ENCODE measurements at regions not wholly inside any gene's neighbourhood (a gene's known extent, or its start where the extent isn't known, plus 50 kb on each side); places are given as distances from the start of the nearest gene placed in this dataset.

DNA sequence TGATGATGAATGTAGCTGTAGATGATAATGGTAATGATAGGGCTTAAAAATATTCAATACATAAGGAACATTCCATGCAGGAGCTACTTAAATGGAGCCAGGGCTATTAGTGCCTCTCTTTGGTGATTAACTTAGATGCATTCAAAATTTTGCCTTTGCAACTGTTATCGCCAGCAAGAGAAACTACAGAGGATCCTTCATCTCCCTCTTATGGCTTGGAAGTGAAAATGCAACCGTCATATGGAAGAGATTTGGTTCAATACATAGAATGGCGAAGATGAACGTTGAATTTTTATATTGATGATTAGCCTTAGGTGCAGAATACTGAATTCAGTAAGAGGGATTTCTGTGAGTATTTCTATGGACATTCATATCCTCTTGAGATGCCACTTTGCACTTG lies 134.5 kb upstream of the NLGN4X start (continued):
- TF ChIP-seq, protein P1, sequence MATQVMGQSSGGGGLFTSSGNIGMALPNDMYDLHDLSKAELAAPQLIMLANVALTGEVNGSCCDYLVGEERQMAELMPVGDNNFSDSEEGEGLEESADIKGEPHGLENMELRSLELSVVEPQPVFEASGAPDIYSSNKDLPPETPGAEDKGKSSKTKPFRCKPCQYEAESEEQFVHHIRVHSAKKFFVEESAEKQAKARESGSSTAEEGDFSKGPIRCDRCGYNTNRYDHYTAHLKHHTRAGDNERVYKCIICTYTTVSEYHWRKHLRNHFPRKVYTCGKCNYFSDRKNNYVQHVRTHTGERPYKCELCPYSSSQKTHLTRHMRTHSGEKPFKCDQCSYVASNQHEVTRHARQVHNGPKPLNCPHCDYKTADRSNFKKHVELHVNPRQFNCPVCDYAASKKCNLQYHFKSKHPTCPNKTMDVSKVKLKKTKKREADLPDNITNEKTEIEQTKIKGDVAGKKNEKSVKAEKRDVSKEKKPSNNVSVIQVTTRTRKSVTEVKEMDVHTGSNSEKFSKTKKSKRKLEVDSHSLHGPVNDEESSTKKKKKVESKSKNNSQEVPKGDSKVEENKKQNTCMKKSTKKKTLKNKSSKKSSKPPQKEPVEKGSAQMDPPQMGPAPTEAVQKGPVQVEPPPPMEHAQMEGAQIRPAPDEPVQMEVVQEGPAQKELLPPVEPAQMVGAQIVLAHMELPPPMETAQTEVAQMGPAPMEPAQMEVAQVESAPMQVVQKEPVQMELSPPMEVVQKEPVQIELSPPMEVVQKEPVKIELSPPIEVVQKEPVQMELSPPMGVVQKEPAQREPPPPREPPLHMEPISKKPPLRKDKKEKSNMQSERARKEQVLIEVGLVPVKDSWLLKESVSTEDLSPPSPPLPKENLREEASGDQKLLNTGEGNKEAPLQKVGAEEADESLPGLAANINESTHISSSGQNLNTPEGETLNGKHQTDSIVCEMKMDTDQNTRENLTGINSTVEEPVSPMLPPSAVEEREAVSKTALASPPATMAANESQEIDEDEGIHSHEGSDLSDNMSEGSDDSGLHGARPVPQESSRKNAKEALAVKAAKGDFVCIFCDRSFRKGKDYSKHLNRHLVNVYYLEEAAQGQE (IDR thresholded peaks at IDR 0.05) = no peak

DNA sequence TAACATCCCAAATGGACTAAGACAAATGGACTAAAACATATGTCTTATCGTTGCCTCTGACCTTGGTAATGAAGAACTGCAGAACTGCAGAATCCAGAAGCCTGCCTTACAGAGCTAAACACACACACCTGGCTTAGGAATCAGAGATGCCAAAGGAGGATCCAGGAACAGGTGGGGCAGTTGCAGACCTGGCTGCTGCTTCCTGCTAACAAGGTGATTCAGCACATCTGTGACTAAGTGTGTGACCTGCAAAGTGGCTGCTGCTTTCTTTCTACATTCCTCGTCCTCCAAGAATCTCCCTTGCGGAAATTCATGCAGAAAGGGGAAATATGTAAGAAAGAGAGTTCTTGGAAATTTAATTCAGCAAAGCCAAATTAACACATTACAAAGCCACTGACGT lies 96.8 kb upstream of the NLGN4X start:
- no peak for TF ChIP-seq FOXS1 (CRISPR knock-in tag; IDR thresholded peaks at IDR 0.05)
- TF ChIP-seq HOXB13 (CRISPR knock-in tag; IDR thresholded peaks at IDR 0.05; ENCODE audit: low read depth) = no peak
- Histone ChIP-seq H3K4me2 (no peak overlapping the region), H3K27ac (no peak overlapping the region), H3K4me1 (no peaks in the 10 kb centered on the region), H3K9me3 (no peaks in the 10 kb centered on the region), H3K4me3 (no peak overlapping the region)
- ChIA-PET CTCF (no interaction called here), POLR2A (no interaction called here)
- no peak for DNase-seq (ENCODE audit: low read depth in 1 of 2, low spot score in 1 of 2)
- no peak for ATAC-seq
- 2% methylated on average over 4 of the region's 4 CpGs for WGBS (ENCODE audit: missing lambda C conversion rate)
- no peak for FAIRE-seq

DNA sequence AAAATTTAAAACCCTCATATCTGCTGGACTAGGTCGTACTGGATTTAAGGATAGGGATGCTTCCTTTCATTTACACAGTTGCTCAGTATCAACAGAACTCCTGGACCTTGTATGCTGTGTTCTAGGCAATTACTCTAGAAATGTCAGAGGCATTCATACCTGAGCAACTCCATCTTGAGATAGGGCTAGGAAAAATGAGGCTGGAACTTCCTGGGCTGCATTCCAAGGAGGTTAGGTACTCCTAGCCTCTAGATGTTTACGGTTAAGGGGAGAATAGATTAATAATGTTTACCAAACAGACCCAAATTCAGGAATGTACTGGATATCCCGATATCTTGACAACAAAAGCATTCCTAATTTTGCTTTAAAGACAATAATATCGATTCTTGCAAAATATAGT lies 84.7 kb upstream of the NLGN4X start:
- DNase-seq (ENCODE audit: low read depth in 1 of 2, low spot score in 1 of 2) = no peak
- no peak overlapping the region for H3K4me2 ChIP-seq
- TF ChIP-seq RFX5 (IDR thresholded peaks at IDR 0.05) (no peak), MAZ (IDR thresholded peaks at IDR 0.05; ENCODE audit: borderline replicate concordance, low read depth, low read length) (no peak), NPAS2 (CRISPR knock-in tag; IDR thresholded peaks at IDR 0.05; ENCODE audit: borderline replicate concordance) (no peak), RAD21 (conservative IDR thresholded peaks at IDR 0.05 in 1 of 2, IDR thresholded peaks at IDR 0.05 in 1 of 2) (no peak), HOXB13 (CRISPR knock-in tag; IDR thresholded peaks at IDR 0.05; ENCODE audit: low read depth) (no peak), CBX8 (IDR thresholded peaks at IDR 0.05) (no peak), CHD4 (IDR thresholded peaks at IDR 0.05; ENCODE audit: borderline replicate concordance) (no peak), NFE2L2 (conservative IDR thresholded peaks at IDR 0.05; ENCODE audit: low read length) (no peak), JUN (IDR thresholded peaks at IDR 0.05) (no peak), MAFK (IDR thresholded peaks at IDR 0.05; ENCODE audit: partially characterized antibody) (no peak), MYC (IDR thresholded peaks at IDR 0.05; ENCODE audit: borderline replicate concordance, low read length) (no peak), POLR2AphosphoS2 (conservative IDR thresholded peaks at IDR 0.05; ENCODE audit: low read length) (no peak), HEYL (CRISPR knock-in tag; IDR thresholded peaks at IDR 0.05) (no peak)
- TF ChIP-seq, protein P2, sequence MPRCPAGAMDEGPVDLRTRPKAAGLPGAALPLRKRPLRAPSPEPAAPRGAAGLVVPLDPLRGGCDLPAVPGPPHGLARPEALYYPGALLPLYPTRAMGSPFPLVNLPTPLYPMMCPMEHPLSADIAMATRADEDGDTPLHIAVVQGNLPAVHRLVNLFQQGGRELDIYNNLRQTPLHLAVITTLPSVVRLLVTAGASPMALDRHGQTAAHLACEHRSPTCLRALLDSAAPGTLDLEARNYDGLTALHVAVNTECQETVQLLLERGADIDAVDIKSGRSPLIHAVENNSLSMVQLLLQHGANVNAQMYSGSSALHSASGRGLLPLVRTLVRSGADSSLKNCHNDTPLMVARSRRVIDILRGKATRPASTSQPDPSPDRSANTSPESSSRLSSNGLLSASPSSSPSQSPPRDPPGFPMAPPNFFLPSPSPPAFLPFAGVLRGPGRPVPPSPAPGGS (IDR thresholded peaks at IDR 0.05) = no peak
- TF ChIP-seq, protein P3, sequence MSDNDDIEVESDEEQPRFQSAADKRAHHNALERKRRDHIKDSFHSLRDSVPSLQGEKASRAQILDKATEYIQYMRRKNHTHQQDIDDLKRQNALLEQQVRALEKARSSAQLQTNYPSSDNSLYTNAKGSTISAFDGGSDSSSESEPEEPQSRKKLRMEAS (IDR thresholded peaks at IDR 0.05) = no peak
- TF ChIP-seq, protein P4, sequence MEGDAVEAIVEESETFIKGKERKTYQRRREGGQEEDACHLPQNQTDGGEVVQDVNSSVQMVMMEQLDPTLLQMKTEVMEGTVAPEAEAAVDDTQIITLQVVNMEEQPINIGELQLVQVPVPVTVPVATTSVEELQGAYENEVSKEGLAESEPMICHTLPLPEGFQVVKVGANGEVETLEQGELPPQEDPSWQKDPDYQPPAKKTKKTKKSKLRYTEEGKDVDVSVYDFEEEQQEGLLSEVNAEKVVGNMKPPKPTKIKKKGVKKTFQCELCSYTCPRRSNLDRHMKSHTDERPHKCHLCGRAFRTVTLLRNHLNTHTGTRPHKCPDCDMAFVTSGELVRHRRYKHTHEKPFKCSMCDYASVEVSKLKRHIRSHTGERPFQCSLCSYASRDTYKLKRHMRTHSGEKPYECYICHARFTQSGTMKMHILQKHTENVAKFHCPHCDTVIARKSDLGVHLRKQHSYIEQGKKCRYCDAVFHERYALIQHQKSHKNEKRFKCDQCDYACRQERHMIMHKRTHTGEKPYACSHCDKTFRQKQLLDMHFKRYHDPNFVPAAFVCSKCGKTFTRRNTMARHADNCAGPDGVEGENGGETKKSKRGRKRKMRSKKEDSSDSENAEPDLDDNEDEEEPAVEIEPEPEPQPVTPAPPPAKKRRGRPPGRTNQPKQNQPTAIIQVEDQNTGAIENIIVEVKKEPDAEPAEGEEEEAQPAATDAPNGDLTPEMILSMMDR (IDR thresholded peaks at IDR 0.05) = no peak
- TF ChIP-seq, protein P5, sequence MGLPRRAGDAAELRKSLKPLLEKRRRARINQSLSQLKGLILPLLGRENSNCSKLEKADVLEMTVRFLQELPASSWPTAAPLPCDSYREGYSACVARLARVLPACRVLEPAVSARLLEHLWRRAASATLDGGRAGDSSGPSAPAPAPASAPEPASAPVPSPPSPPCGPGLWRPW (IDR thresholded peaks at IDR 0.05) = no peak
- TF ChIP-seq, protein P6, sequence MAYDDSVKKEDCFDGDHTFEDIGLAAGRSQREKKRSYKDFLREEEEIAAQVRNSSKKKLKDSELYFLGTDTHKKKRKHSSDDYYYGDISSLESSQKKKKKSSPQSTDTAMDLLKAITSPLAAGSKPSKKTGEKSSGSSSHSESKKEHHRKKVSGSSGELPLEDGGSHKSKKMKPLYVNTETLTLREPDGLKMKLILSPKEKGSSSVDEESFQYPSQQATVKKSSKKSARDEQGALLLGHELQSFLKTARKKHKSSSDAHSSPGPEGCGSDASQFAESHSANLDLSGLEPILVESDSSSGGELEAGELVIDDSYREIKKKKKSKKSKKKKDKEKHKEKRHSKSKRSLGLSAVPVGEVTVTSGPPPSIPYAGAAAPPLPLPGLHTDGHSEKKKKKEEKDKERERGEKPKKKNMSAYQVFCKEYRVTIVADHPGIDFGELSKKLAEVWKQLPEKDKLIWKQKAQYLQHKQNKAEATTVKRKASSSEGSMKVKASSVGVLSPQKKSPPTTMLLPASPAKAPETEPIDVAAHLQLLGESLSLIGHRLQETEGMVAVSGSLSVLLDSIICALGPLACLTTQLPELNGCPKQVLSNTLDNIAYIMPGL (CRISPR knock-in tag; IDR thresholded peaks at IDR 0.05; ENCODE audit: borderline replicate concordance) = no peak
- H3K4me3 ChIP-seq = no peak overlapping the region
- 0% methylated on average over 4 of the region's 4 CpGs for WGBS (ENCODE audit: missing lambda C conversion rate)
- ChIA-PET CTCF (no interaction called here), POLR2A (no interaction called here)
- H3K9me3 ChIP-seq = no peaks in the 10 kb centered on the region
- no peak overlapping the region for H3K27ac ChIP-seq
- peak; percentile 73 for FAIRE-seq
- no peaks in the 10 kb centered on the region for H3K4me1 ChIP-seq
- no peak for ATAC-seq
